ENCODE measurements at regions not wholly inside any gene's neighbourhood (a gene's known extent, or its start where the extent isn't known, plus 50 kb on each side); places are given as distances from the start of the nearest gene placed in this dataset.

DNA sequence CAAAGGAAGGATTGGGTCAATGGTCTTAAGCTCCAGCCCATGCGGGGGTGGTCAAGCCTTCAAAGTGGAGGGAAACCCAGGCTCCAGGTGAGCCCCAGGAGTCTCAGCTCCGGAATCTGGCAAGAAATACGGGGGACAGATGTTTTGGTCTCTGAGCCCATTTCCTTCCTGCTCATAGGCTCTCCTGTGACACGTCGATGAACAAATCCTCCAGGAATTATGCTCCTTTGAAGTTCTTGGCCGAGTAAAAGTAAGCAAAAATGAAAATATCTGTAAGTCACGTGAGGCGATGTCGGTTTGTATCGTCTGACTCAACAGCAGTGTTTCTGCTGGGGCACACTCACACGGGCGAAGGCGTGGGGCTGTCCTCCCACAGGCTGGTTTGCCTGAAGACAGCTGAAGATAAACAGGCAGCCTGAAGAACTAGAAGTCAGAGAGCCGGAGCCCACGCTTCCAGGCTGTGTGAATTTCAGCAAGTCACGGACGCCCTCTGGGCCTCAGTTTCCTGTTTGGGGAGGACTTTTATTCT lies 52.6 kb upstream of the SMNDC1 start:
- DNase-seq (ENCODE audit: low spot score) = no peak
- no peaks in the 10 kb centered on the region for H3K9me3 ChIP-seq (ENCODE audit: control insufficient read depth in 4 of 4, low read length in 3 of 4)
- H3K4me1 ChIP-seq (ENCODE audit: control insufficient read depth in 4 of 4, insufficient read depth in 4 of 4, low read length in 3 of 4) = no peaks in the 10 kb centered on the region
- TF ChIP-seq, protein P1, sequence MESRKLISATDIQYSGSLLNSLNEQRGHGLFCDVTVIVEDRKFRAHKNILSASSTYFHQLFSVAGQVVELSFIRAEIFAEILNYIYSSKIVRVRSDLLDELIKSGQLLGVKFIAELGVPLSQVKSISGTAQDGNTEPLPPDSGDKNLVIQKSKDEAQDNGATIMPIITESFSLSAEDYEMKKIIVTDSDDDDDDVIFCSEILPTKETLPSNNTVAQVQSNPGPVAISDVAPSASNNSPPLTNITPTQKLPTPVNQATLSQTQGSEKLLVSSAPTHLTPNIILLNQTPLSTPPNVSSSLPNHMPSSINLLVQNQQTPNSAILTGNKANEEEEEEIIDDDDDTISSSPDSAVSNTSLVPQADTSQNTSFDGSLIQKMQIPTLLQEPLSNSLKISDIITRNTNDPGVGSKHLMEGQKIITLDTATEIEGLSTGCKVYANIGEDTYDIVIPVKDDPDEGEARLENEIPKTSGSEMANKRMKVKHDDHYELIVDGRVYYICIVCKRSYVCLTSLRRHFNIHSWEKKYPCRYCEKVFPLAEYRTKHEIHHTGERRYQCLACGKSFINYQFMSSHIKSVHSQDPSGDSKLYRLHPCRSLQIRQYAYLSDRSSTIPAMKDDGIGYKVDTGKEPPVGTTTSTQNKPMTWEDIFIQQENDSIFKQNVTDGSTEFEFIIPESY (IDR thresholded peaks at IDR 0.05) = no peak
- TF ChIP-seq FOXA1 (IDR thresholded peaks at IDR 0.05) = no peak
- TF ChIP-seq NR2F2 (IDR thresholded peaks at IDR 0.05) = no peak
- no peak for TF ChIP-seq SP1 (IDR thresholded peaks at IDR 0.05)
- no peak for TF ChIP-seq RAD21 (IDR thresholded peaks at IDR 0.05)
- TF ChIP-seq, protein P2, sequence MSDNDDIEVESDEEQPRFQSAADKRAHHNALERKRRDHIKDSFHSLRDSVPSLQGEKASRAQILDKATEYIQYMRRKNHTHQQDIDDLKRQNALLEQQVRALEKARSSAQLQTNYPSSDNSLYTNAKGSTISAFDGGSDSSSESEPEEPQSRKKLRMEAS (IDR thresholded peaks at IDR 0.05) = no peak
- no peak for TF ChIP-seq GABPA (IDR thresholded peaks at IDR 0.05 in 1 of 2, conservative IDR thresholded peaks at IDR 0.05 in 1 of 2)
- TF ChIP-seq HNF4G (IDR thresholded peaks at IDR 0.05) = no peak
- no peak for TF ChIP-seq YY1 (IDR thresholded peaks at IDR 0.05)
- no peak for TF ChIP-seq RXRA (IDR thresholded peaks at IDR 0.05)
- TF ChIP-seq JUND (IDR thresholded peaks at IDR 0.05) = no peak
- TF ChIP-seq HNF4A (conservative IDR thresholded peaks at IDR 0.05) = no peak
- 84% methylated on average over 17 of the region's 17 CpGs for WGBS
- no peak overlapping the region for H3K9ac ChIP-seq (ENCODE audit: low read depth in 1 of 2, low read length in 2 of 2)
- no peaks in the 10 kb centered on the region for H3K27me3 ChIP-seq (ENCODE audit: control insufficient read depth in 4 of 4, insufficient read depth in 4 of 4, low read length in 3 of 4)
- H3K27ac ChIP-seq (ENCODE audit: low read depth in 1 of 2, low read length in 2 of 2) = no peak overlapping the region
- no peaks in the 10 kb centered on the region for H3K36me3 ChIP-seq (ENCODE audit: control insufficient read depth in 4 of 4, insufficient read depth in 3 of 4, low read depth in 1 of 4, low read length in 3 of 4)
- no peak overlapping the region for H3K4me3 ChIP-seq (ENCODE audit: low read depth in 1 of 3, low read length in 3 of 3)

DNA sequence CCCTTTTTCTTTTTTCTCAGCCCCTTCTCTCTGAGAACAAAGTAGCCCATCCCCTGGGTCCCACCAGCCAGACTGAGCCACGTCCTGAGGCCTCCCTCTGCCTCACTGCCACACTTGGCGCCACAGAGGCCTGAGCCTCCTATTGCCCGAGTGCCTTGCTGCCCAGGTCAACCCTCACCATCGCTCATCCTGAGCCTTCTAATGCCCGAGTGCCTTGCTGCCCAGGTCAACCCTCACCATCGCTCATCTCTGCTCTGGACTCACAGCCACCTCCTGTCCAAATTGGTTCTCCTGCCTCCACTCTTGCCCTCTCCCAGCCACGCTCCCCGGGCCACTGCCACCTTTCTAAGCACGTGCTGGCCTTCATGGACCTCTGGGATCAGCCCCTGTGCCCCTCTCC lies 53.2 kb upstream of the SMNDC1 start:
- WGBS = 94% methylated on average over 9 of the region's 9 CpGs
- Histone ChIP-seq H3K27me3 (ENCODE audit: control insufficient read depth in 4 of 4, insufficient read depth in 4 of 4, low read length in 3 of 4) (no peaks in the 10 kb centered on the region), H3K27ac (ENCODE audit: low read depth in 1 of 2, low read length in 2 of 2) (no peak overlapping the region), H3K4me3 (ENCODE audit: low read depth in 1 of 3, low read length in 3 of 3) (no peak overlapping the region), H3K9ac (ENCODE audit: low read depth in 1 of 2, low read length in 2 of 2) (no peak overlapping the region), H3K36me3 (ENCODE audit: control insufficient read depth in 4 of 4, insufficient read depth in 3 of 4, low read depth in 1 of 4, low read length in 3 of 4) (no peaks in the 10 kb centered on the region), H3K9me3 (ENCODE audit: control insufficient read depth in 4 of 4, low read length in 3 of 4) (no peaks in the 10 kb centered on the region), H3K4me1 (ENCODE audit: control insufficient read depth in 4 of 4, insufficient read depth in 4 of 4, low read length in 3 of 4) (no peaks in the 10 kb centered on the region)
- no peak for TF ChIP-seq JUND (IDR thresholded peaks at IDR 0.05)
- no peak for TF ChIP-seq FOXA2 (IDR thresholded peaks at IDR 0.05)
- TF ChIP-seq, protein P3, sequence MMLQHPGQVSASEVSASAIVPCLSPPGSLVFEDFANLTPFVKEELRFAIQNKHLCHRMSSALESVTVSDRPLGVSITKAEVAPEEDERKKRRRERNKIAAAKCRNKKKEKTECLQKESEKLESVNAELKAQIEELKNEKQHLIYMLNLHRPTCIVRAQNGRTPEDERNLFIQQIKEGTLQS (IDR thresholded peaks at IDR 0.05) = no peak
- TF ChIP-seq YY1 (IDR thresholded peaks at IDR 0.05) = no peak
- no peak for TF ChIP-seq HNF4A (conservative IDR thresholded peaks at IDR 0.05)
- TF ChIP-seq, protein P2 (IDR thresholded peaks at IDR 0.05) = no peak
- no peak for TF ChIP-seq NR2F2 (IDR thresholded peaks at IDR 0.05)
- TF ChIP-seq RAD21 (IDR thresholded peaks at IDR 0.05) = no peak
- TF ChIP-seq RXRA (IDR thresholded peaks at IDR 0.05) = no peak
- TF ChIP-seq FOXA1 (IDR thresholded peaks at IDR 0.05) = no peak
- TF ChIP-seq GABPA (IDR thresholded peaks at IDR 0.05 in 1 of 2, conservative IDR thresholded peaks at IDR 0.05 in 1 of 2) = no peak
- TF ChIP-seq, protein P1 (IDR thresholded peaks at IDR 0.05) = no peak
- TF ChIP-seq TAF1 (conservative IDR thresholded peaks at IDR 0.05) = no peak
- no peak for DNase-seq (ENCODE audit: low spot score)

All from liver (tissue), 7 donors.